ENCODE measurements at regions not wholly inside any gene's neighbourhood (a gene's known extent, or its start where the extent isn't known, plus 50 kb on each side); places are given as distances from the start of the nearest gene placed in this dataset.
"Not testable (repeated sequence)": the region's sequence is repeated elsewhere in the genome, so short reads cannot be mapped to it uniquely, and the experiment has no call there.

- TF ChIP-seq CTCF (IDR thresholded peaks at IDR 0.05; ENCODE audit: low read depth, low read length): no peak
- no peaks in the 10 kb centered on the region for H3K9me3 ChIP-seq (ENCODE audit: control insufficient read depth, insufficient read depth, low read length)
- no peaks in the 10 kb centered on the region for H3K27me3 ChIP-seq (ENCODE audit: control insufficient read depth, insufficient read depth, low read length)
- ChIA-PET POLR2A (no interaction called here), CTCF (no interaction called here)
- H3K27ac ChIP-seq (ENCODE audit: low read depth, low read length): no peak overlapping the region
- no peak for DNase-seq (ENCODE audit: low read depth, low spot score)
- no peak overlapping the region for H3K4me3 ChIP-seq (ENCODE audit: low read depth, low read length)
These were observed 199.6 kb upstream of the CBLB start for GRCh38 chr3:106068381-106068780.

GRCh38 chr3:106068795-106069194, 200.0 kb upstream of the CBLB start:
- TF ChIP-seq CTCF (IDR thresholded peaks at IDR 0.05; ENCODE audit: low read depth, low read length): no peak
- DNase-seq (ENCODE audit: low read depth, low spot score): no peak
- no peak overlapping the region for H3K4me3 ChIP-seq (ENCODE audit: low read depth, low read length)
- POLR2A ChIA-PET: no interaction called here
- H3K27ac ChIP-seq (ENCODE audit: low read depth, low read length): no peak overlapping the region
- CTCF ChIA-PET: no interaction called here
- H3K9me3 ChIP-seq (ENCODE audit: control insufficient read depth, insufficient read depth, low read length): no peaks in the 10 kb centered on the region
- H3K27me3 ChIP-seq (ENCODE audit: control insufficient read depth, insufficient read depth, low read length): no peaks in the 10 kb centered on the region

- POLR2A ChIA-PET: no interaction called here
- Histone ChIP-seq H3K9me3 (ENCODE audit: control insufficient read depth, insufficient read depth, low read length) (no peaks in the 10 kb centered on the region; the same call in 1 of the 2 replicates), H3K27ac (ENCODE audit: low read depth, low read length) (no peak overlapping the region), H3K4me3 (ENCODE audit: low read depth, low read length) (no peak overlapping the region), H3K27me3 (ENCODE audit: control insufficient read depth, insufficient read depth, low read length) (no peaks in the 10 kb centered on the region)
- DNase-seq (ENCODE audit: low read depth, low spot score): no peak
- TF ChIP-seq CTCF (IDR thresholded peaks at IDR 0.05; ENCODE audit: low read depth, low read length): no peak
- CTCF ChIA-PET: no interaction called here
These were observed 201.4 kb upstream of the CBLB start for GRCh38 chr3:106070187-106070586.

- TF ChIP-seq CTCF (IDR thresholded peaks at IDR 0.05; ENCODE audit: low read depth, low read length): no peak
- ChIA-PET POLR2A (no interaction called here), CTCF (no interaction called here)
- Histone ChIP-seq H3K27me3 (ENCODE audit: control insufficient read depth, insufficient read depth, low read length) (no peaks in the 10 kb centered on the region), H3K4me3 (ENCODE audit: low read depth, low read length) (no peak overlapping the region), H3K9me3 (ENCODE audit: control insufficient read depth, insufficient read depth, low read length) (no peaks in the 10 kb centered on the region; the same call in 1 of the 2 replicates), H3K27ac (ENCODE audit: low read depth, low read length) (no peak overlapping the region)
- no peak for DNase-seq (ENCODE audit: low read depth, low spot score)
These were observed 202.5 kb upstream of the CBLB start for GRCh38 chr3:106071306-106071705.

GRCh38 chr3:106072596-106072995, 203.8 kb upstream of the CBLB start:
- POLR2A ChIA-PET; H3K27me3 ChIP-seq (ENCODE audit: control insufficient read depth, insufficient read depth, low read length); H3K9me3 ChIP-seq (ENCODE audit: control insufficient read depth, insufficient read depth, low read length); DNase-seq (ENCODE audit: low read depth, low spot score); H3K4me3 ChIP-seq (ENCODE audit: low read depth, low read length); CTCF ChIA-PET; H3K27ac ChIP-seq (ENCODE audit: low read depth, low read length): not testable (repeated sequence)

- H3K27ac ChIP-seq (ENCODE audit: low read depth, low read length); DNase-seq (ENCODE audit: low read depth, low spot score); H3K9me3 ChIP-seq (ENCODE audit: control insufficient read depth, insufficient read depth, low read length); H3K27me3 ChIP-seq (ENCODE audit: control insufficient read depth, insufficient read depth, low read length); H3K4me3 ChIP-seq (ENCODE audit: low read depth, low read length); POLR2A ChIA-PET; CTCF ChIA-PET: not testable (repeated sequence)
These were observed 205.0 kb upstream of the CBLB start for GRCh38 chr3:106073806-106074205.

- H3K9me3 ChIP-seq (ENCODE audit: control insufficient read depth, insufficient read depth, low read length); DNase-seq (ENCODE audit: low read depth, low spot score); H3K27me3 ChIP-seq (ENCODE audit: control insufficient read depth, insufficient read depth, low read length); POLR2A ChIA-PET; H3K4me3 ChIP-seq (ENCODE audit: low read depth, low read length); CTCF ChIA-PET; H3K27ac ChIP-seq (ENCODE audit: low read depth, low read length): not testable (repeated sequence)
These were observed 206.9 kb upstream of the CBLB start for GRCh38 chr3:106075731-106076130.
